Right lobe of liver (tissue), 4 donors: ENCODE measurements at regions not wholly inside any gene's neighbourhood (a gene's known extent, or its start where the extent isn't known, plus 50 kb on each side); places are given as distances from the start of the nearest gene placed in this dataset.

ENCODE experiments used
- POLR2A ChIP-seq: fragments of 450-650 bp; IDR thresholded peaks from one replicate; pipeline ENCODE4 v1.6.1; 2017; ENCODE audit warnings: antibody characterized with exemption, mild to moderate bottlenecking
- TF ChIP-seq, protein P1 (sequence below), 4 donors: fragments of 200-600 bp in 3 of 4; fragments of 450-650 bp in 1 of 4; IDR thresholded peaks; one replicate each; pipeline versions ENCODE4 v1.5.1 to v1.8.0; 2016 to 2022; ENCODE audit warnings: antibody characterized with exemption in 4 of 4, mild to moderate bottlenecking in 2 of 4
- donor health status: DM: no; HTN: no; CAD: no.
- donor health status: DM: no; HTN: no; CAD: no.
- donor health status: DM: no; HTN: yes; CAD: no.

DNA sequence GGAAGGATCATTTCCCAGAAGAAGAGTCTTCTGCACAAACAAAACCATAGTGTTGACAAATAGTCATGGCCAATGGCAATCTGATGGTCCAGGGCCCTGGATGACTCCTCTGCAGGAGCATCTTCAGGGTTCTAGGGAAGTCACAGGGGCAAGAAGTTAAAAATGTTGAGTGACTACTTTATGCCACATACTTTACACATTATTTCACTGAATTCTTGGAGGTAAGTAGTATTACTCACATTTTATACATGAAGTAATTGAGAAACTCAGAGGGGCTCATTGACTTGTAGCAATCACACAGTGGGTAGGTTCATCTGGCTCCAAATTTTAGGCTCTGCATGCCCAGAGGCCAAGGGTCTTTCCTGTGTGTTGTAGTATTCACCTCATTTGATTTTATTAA is 430.2 kb upstream of the MCTP2 start:
- TF ChIP-seq, protein P1, sequence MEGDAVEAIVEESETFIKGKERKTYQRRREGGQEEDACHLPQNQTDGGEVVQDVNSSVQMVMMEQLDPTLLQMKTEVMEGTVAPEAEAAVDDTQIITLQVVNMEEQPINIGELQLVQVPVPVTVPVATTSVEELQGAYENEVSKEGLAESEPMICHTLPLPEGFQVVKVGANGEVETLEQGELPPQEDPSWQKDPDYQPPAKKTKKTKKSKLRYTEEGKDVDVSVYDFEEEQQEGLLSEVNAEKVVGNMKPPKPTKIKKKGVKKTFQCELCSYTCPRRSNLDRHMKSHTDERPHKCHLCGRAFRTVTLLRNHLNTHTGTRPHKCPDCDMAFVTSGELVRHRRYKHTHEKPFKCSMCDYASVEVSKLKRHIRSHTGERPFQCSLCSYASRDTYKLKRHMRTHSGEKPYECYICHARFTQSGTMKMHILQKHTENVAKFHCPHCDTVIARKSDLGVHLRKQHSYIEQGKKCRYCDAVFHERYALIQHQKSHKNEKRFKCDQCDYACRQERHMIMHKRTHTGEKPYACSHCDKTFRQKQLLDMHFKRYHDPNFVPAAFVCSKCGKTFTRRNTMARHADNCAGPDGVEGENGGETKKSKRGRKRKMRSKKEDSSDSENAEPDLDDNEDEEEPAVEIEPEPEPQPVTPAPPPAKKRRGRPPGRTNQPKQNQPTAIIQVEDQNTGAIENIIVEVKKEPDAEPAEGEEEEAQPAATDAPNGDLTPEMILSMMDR (IDR thresholded peaks at IDR 0.05) = no peak
- no peak for TF ChIP-seq POLR2A
